NT2/D1 (cell line): ENCODE measurements at regions not wholly inside any gene's neighbourhood (a gene's known extent, or its start where the extent isn't known, plus 50 kb on each side); places are given as distances from the start of the nearest gene placed in this dataset.

Experiments
- DNase-seq: peaks from one replicate; pipeline ENCODE4 v3.0.0-alpha.2; 2011; ENCODE audit warnings: low read depth, low spot score
- H3K27me3 ChIP-seq: 2 replicates; pipeline ENCODE4 v1.6.0; 2011; ENCODE audit warnings: mild to moderate bottlenecking; ENCODE audit not compliant: insufficient read length, insufficient read depth
- H3K36me3 ChIP-seq: 2 replicates; pipeline ENCODE4 v1.6.1; 2011; ENCODE audit warnings: mild to moderate bottlenecking, low read length, mixed read lengths; ENCODE audit not compliant: insufficient read depth, insufficient read length
- H3K4me1 ChIP-seq: 2 replicates; pipeline ENCODE4 v1.5.1; 2011; ENCODE audit not compliant: insufficient read depth, insufficient read length
- H3K4me3 ChIP-seq: 2 replicates; pipeline ENCODE4 v1.5.1; 2011; ENCODE audit warnings: low read depth; ENCODE audit not compliant: insufficient read length
- H3K9ac ChIP-seq: 2 replicates; pipeline ENCODE4 v1.6.0; 2011; ENCODE audit warnings: low read depth; ENCODE audit not compliant: insufficient read length
- H3K9me3 ChIP-seq: 2 replicates; pipeline ENCODE4 v1.5.1; 2011; ENCODE audit warnings: mild to moderate bottlenecking, low read length; ENCODE audit not compliant: insufficient read depth
- SUZ12 ChIP-seq: IDR thresholded peaks from 2 replicates; pipeline ENCODE4 v1.6.1; 2011; ENCODE audit not compliant: insufficient read length, insufficient read depth; ENCODE audit errors: extremely low read depth
- YY1 ChIP-seq: IDR thresholded peaks from 2 replicates; pipeline ENCODE4 v1.6.1; 2011; ENCODE audit not compliant: insufficient read length, insufficient read depth
- ZNF274 ChIP-seq: IDR thresholded peaks from 2 replicates; pipeline ENCODE4 v1.6.1; 2011; ENCODE audit warnings: mild to moderate bottlenecking, low read depth, low read length

DNA sequence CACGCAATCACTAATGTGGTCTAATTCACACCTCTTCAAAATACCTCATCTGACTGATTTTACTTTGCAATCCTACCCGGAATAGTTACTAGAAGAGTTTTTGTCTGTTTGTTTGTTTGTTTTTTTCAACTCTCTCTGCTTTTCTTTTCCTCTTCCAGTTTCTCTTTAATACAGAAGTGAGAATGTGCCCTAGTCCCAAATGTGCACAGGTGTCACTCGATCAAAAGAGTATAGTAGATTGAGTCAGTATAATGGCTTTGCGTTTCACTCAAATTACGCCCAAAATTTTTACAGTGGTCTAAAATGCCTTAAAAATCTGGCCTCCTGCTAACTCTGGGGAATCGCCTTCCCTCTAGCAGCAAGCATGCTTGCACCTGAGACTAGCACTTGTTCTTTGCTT lies 1536.8 kb downstream of the KCNT2 start:
- no peak for DNase-seq
- Histone ChIP-seq H3K4me3 (no peak overlapping the region), H3K36me3 (no peaks in the 10 kb centered on the region), H3K4me1 (no peaks in the 10 kb centered on the region), H3K9me3 (no peaks in the 10 kb centered on the region), H3K9ac (no peak overlapping the region), H3K27me3 (no peaks in the 10 kb centered on the region)
- TF ChIP-seq YY1: no peak

DNA sequence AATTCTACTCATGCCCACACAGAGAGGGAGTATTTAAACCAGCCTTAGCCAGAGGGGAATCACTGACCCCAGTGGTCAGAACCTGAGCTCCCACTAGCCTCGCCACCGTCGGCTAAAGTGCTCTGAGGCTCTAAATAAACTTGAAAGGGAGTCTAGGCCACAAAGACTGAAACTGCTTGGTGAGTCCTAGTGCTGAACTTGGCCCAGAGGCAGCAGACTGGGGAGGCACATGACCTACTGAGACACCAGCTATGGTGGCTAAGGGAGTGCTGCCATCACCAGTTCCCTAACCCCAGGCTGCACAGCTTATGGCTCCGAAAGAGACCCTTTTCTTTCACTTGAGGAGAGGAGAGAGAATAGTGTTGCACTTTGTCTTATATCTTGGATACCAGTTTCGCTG lies 1542.8 kb downstream of the KCNT2 start:
- H3K36me3 ChIP-seq: no peaks in the 10 kb centered on the region
- H3K9ac ChIP-seq: no peak overlapping the region
- H3K4me1 ChIP-seq: no peaks in the 10 kb centered on the region
- no peak for DNase-seq
- no peaks in the 10 kb centered on the region for H3K9me3 ChIP-seq
- no peaks in the 10 kb centered on the region for H3K27me3 ChIP-seq
- no peak overlapping the region for H3K4me3 ChIP-seq
- TF ChIP-seq YY1 (no peak), SUZ12 (no peak), ZNF274 (no peak)

DNA sequence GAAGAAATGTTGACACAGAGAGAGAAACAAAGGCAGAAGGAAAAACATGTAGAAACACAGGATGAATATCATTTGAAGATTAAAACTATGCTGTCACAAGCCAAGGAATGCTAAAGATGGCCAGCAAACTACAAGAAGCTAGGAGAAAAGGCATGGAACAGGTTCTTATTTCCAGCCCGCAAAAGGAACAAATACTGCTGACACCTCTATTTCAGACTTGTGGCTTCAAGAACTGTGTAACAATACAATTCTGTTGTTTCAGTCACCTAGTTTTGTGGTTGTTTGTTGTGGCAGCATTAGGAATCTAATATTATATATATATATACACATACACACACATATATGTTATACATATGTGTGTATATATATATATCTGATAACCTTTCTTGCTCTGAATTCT lies 1543.9 kb downstream of the KCNT2 start:
- no peaks in the 10 kb centered on the region for H3K36me3 ChIP-seq
- no peaks in the 10 kb centered on the region for H3K9me3 ChIP-seq
- DNase-seq: no peak
- no peaks in the 10 kb centered on the region for H3K4me1 ChIP-seq
- TF ChIP-seq SUZ12 (no peak), YY1 (no peak), ZNF274 (no peak)
- H3K9ac ChIP-seq: no peak overlapping the region
- H3K27me3 ChIP-seq: no peaks in the 10 kb centered on the region
- no peak overlapping the region for H3K4me3 ChIP-seq

DNA sequence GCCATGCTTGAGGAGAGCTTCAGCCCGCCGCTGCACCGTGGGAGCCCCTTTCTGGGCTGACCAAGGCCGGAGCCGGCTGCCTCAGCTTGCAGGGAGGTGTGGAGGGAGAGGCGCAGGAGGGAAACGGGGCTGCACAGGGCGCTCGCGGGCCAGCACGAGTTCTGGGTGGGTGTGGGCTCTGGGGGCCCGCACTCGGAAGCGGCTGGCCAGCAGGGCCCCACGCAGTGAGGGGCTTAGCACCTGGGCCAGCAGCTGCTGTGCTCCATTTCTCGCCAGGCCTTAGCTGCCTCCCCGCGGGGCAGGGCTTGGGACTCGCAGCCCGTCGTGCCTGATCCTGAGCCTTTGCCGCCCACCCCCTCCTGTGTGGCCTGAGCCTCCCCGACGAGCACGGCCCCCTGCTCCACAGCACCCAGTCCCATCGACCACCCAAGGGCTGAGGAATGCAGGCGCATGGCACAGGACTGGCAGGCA lies 1554.0 kb downstream of the KCNT2 start:
- peaks cover 7% of the 10 kb centered on the region; the same call in 1 of the 2 replicates for H3K9me3 ChIP-seq
- H3K4me1 ChIP-seq: no peaks in the 10 kb centered on the region
- no peak overlapping the region for H3K4me3 ChIP-seq
- no peak for DNase-seq
- no peaks in the 10 kb centered on the region for H3K36me3 ChIP-seq
- no peak for TF ChIP-seq SUZ12
- no peak for TF ChIP-seq ZNF274
- TF ChIP-seq YY1: no peak
- H3K9ac ChIP-seq: no peak overlapping the region
- H3K27me3 ChIP-seq: no peaks in the 10 kb centered on the region

DNA sequence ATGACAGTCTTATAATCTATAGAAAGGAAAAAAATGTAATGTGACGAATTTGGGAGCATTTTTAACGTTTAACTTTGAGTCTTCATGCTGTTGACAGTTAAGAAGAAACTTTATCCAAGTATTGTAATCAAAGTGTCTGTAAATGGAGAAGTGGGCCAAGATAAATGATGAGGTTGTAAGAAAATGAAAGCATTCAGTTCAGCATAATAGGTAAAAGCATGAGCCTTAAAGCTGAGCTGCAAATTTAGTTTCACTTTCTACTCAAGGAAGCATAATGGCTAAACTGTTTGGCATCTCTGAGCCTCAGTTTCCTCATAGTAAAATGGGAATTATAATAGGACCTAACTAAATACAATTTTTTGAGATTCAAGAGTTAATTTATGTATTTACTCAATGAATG lies 1554.8 kb downstream of the KCNT2 start:
- H3K36me3 ChIP-seq: no peaks in the 10 kb centered on the region
- H3K9me3 ChIP-seq: peaks cover 7% of the 10 kb centered on the region; the same call in 1 of the 2 replicates
- TF ChIP-seq YY1 (no peak), SUZ12 (no peak), ZNF274 (no peak)
- no peak overlapping the region for H3K4me3 ChIP-seq
- H3K4me1 ChIP-seq: no peaks in the 10 kb centered on the region
- no peak for DNase-seq
- H3K27me3 ChIP-seq: no peaks in the 10 kb centered on the region
- H3K9ac ChIP-seq: no peak overlapping the region

DNA sequence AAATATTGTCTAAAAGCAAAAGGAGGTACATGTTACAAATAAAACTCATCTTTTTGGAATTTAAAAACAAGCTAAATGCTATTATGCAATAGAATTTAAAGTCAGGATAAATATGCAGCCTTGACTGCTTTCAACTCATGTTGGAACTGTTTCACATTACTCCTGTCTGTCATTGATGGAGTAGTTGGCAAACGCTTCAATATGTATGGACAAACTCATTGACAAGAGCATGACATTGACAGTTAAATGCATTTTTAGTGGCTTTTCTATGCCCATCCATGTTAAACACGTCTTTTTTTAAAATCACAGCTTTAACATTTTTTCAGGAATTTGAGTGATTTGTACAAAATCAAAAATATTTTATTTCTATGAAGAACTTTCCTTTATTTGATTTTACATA lies 1560.5 kb downstream of the KCNT2 start:
- Histone ChIP-seq H3K4me3 (no peak overlapping the region), H3K9me3 (no peaks in the 10 kb centered on the region), H3K36me3 (no peaks in the 10 kb centered on the region), H3K9ac (no peak overlapping the region), H3K4me1 (no peaks in the 10 kb centered on the region), H3K27me3 (no peaks in the 10 kb centered on the region)
- TF ChIP-seq ZNF274 (no peak), SUZ12 (no peak), YY1 (no peak)
- DNase-seq: no peak

DNA sequence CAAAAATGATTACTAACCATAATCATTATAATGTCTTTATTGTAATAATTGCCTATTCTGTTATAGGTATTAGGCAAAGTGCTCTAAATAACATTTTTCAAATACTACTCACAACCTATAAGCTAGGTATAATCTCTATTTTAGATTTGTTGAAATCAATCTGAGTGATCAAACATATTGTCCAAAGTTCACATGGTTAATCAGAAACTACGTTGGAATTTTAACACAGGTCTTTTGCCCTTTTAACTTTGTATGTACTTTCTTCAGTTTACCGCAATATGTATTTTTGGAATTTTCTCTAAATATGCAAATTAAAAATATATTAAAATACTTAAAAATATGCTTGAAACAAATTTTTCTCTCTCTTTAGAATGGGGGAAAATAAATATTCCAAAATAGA lies 1563.2 kb downstream of the KCNT2 start:
- DNase-seq: no peak
- TF ChIP-seq SUZ12 (no peak), YY1 (no peak), ZNF274 (no peak)
- H3K4me3 ChIP-seq: no peak overlapping the region
- H3K4me1 ChIP-seq: no peaks in the 10 kb centered on the region
- no peaks in the 10 kb centered on the region for H3K27me3 ChIP-seq
- H3K9me3 ChIP-seq: no peaks in the 10 kb centered on the region
- H3K36me3 ChIP-seq: no peaks in the 10 kb centered on the region
- H3K9ac ChIP-seq: no peak overlapping the region

DNA sequence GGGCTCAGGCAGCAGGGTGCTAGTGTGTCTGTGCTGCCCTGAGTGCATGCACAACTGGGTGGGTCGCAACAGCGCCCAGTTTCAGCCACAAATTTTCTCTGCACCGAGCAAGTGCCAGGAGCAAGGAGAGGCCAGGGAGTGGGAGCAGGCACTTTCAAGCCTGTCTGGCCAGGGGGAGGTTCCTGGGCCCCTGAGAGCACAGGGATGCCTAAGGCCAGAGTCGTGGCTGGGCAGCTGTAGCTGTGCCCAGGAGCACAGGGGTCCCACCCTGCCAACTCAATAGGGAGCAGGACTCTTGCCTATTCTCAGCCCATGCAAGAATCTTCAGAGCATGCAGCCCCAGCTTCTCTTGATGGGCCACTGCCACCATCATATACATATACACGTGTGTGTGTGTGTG lies 1577.4 kb downstream of the KCNT2 start:
- no peaks in the 10 kb centered on the region for H3K4me1 ChIP-seq
- no peaks in the 10 kb centered on the region for H3K27me3 ChIP-seq
- DNase-seq: no peak
- no peak overlapping the region for H3K9ac ChIP-seq
- no peaks in the 10 kb centered on the region for H3K36me3 ChIP-seq
- H3K9me3 ChIP-seq: peaks cover 13% of the 10 kb centered on the region; the same call in 1 of the 2 replicates
- TF ChIP-seq ZNF274: no peak
- TF ChIP-seq SUZ12: no peak
- TF ChIP-seq YY1: no peak
- no peak overlapping the region for H3K4me3 ChIP-seq
